Endothelial cell of umbilical vein (primary cell): ENCODE measurements at regions not wholly inside any gene's neighbourhood (a gene's known extent, or its start where the extent isn't known, plus 50 kb on each side); places are given as distances from the start of the nearest gene placed in this dataset.

ENCODE experiments used
- BruUV-seq: library from RNA; stranded (reverse); fragments of 400-500 nt; replicated peaks from 2 replicates; lab custom pipeline; 2021; lab: Mats Ljungman, UMichigan
- CTCF ChIA-PET: fragments of 300-600, 350-600 bp; sonication (Branson Sonifier 250); formaldehyde crosslinking; loops from one replicate; lab custom pipeline; 2021; ENCODE audit warnings: antibody characterized with exemption, inconsistent platforms; lab: Charles Lee
- POLR2A ChIA-PET: fragments of 300-600, 350-600 bp; sonication (Branson Sonifier 250); formaldehyde crosslinking; loops from one replicate; lab custom pipeline; 2021; ENCODE audit warnings: antibody characterized with exemption, inconsistent platforms; lab: Charles Lee
- DNase-seq: peaks from one replicate; pipeline ENCODE4 v3.0.0-alpha.2; 2011; ENCODE audit warnings: low read depth, low spot score
- FAIRE-seq: peaks from 2 replicates; lab custom pipeline; 2011; peaks lifted over from hg19 to GRCh38; lab: Jason Lieb, UNC
- H2AFZ ChIP-seq: 2 replicates; pipeline ENCODE4 v1.6.0; 2012; ENCODE audit warnings: low read depth, low read length, control low read depth, inconsistent platforms
- H3K27ac ChIP-seq: 2 replicates; pipeline ENCODE4 v1.5.1; 2011; ENCODE audit warnings: low read depth, mild to moderate bottlenecking, control low read depth, low read length, moderate library complexity; ENCODE audit not compliant: insufficient read depth
- H3K27me3 ChIP-seq, 2 experiments: 2 replicates each; pipeline versions ENCODE4 v1.6.0 to v1.6.1; 2011; ENCODE audit warnings: low read length in 2 of 2, mixed read lengths in 1 of 2; ENCODE audit not compliant: control insufficient read depth in 2 of 2, insufficient read depth in 2 of 2
- H3K36me3 ChIP-seq, 2 experiments: 2 replicates in 1 of 2; 3 replicates in 1 of 2; pipeline ENCODE4 v1.5.1; 2011; ENCODE audit warnings: low read length in 2 of 2, mild to moderate bottlenecking in 1 of 2, moderate library complexity in 1 of 2; ENCODE audit not compliant: control insufficient read depth in 2 of 2, insufficient read depth in 2 of 2; ENCODE audit errors: extremely low read depth in 1 of 2
- H3K4me1 ChIP-seq: 3 replicates; pipeline ENCODE4 v1.5.1; 2011; ENCODE audit warnings: mild to moderate bottlenecking, low read length; ENCODE audit not compliant: control insufficient read depth, insufficient read depth; ENCODE audit errors: extremely low read depth
- H3K4me2 ChIP-seq: 2 replicates; pipeline ENCODE4 v1.6.1; 2011; ENCODE audit warnings: low read length, control low read depth, mixed read lengths; ENCODE audit not compliant: insufficient read depth
- H3K4me3 ChIP-seq, 3 experiments: fragments of 200-600 bp in 1 of 3; sonication (generic), shearing (Covaris generic) in 1 of 3; replicated peaks in 1 of 3; 2 replicates each; pipeline ENCODE4 v1.5.1; 2011 to 2016; ENCODE audit warnings: control low read depth in 3 of 3, low read length in 3 of 3, mild to moderate bottlenecking in 2 of 3, inconsistent platforms in 1 of 3, low read depth in 1 of 3, moderate library complexity in 1 of 3; ENCODE audit not compliant: insufficient read depth in 1 of 3
- H3K79me2 ChIP-seq: 2 replicates; pipeline ENCODE4 v1.6.0; 2012; ENCODE audit warnings: low read length, inconsistent platforms; ENCODE audit not compliant: control insufficient read depth, insufficient read depth
- H3K9ac ChIP-seq: replicated peaks from 2 replicates; pipeline ENCODE3; 2011; ENCODE audit warnings: low read length, control low read depth; ENCODE audit not compliant: insufficient read depth; ENCODE audit errors: extremely low read depth
- H3K9me1 ChIP-seq: replicated peaks from 3 replicates; pipeline ENCODE4 v1.6.0; 2011; ENCODE audit warnings: mild to moderate bottlenecking, low read length; ENCODE audit not compliant: control insufficient read depth, insufficient read depth; ENCODE audit errors: extremely low read depth
- H3K9me3 ChIP-seq: replicated peaks from 2 replicates; pipeline ENCODE4 v1.5.1; 2012; ENCODE audit warnings: low read length, inconsistent platforms; ENCODE audit not compliant: control insufficient read depth, insufficient read depth
- H4K20me1 ChIP-seq: replicated peaks from 2 replicates; pipeline ENCODE3; 2011; ENCODE audit warnings: mild to moderate bottlenecking, low read length; ENCODE audit not compliant: control insufficient read depth, insufficient read depth; ENCODE audit errors: extremely low read depth
- EZH2 ChIP-seq: IDR thresholded peaks from 2 replicates; pipeline ENCODE4 v1.6.1; 2012; ENCODE audit warnings: borderline replicate concordance, low read depth, mild to moderate bottlenecking, moderate library complexity, low read length, inconsistent platforms; ENCODE audit not compliant: severe bottlenecking
- FOS ChIP-seq: IDR thresholded peaks from 2 replicates; pipeline ENCODE4 v1.6.1; 2011; ENCODE audit warnings: mild to moderate bottlenecking, low read length, moderate library complexity, borderline replicate concordance; ENCODE audit not compliant: insufficient read depth
- GATA2 ChIP-seq: IDR thresholded peaks from 2 replicates; pipeline ENCODE4 v1.7.0; 2011; ENCODE audit warnings: low read depth, mild to moderate bottlenecking, moderate library complexity, mixed read lengths, low read length; ENCODE audit not compliant: insufficient read length, insufficient read depth
- JUN ChIP-seq: IDR thresholded peaks from 2 replicates; pipeline ENCODE4 v1.6.1; 2011; ENCODE audit warnings: borderline replicate concordance, low read depth; ENCODE audit not compliant: insufficient read length, insufficient read depth
- MAX ChIP-seq: IDR thresholded peaks from 2 replicates; pipeline ENCODE4 v1.6.1; 2011; ENCODE audit not compliant: insufficient read depth, insufficient read length
- MYC ChIP-seq: IDR thresholded peaks from one replicate; pipeline ENCODE4 v1.6.1; 2011; ENCODE audit warnings: mild to moderate bottlenecking, low read depth, low read length
- POLR2A ChIP-seq: IDR thresholded peaks from 2 replicates; pipeline ENCODE4 v1.6.1; 2012; ENCODE audit warnings: low read depth, mild to moderate bottlenecking, control low read depth, low read length
- POLR2AphosphoS5 ChIP-seq: IDR thresholded peaks from 2 replicates; pipeline ENCODE4 v1.6.1; 2012; ENCODE audit warnings: low read depth, mild to moderate bottlenecking, control low read depth, low read length, moderate library complexity; ENCODE audit not compliant: insufficient read depth
- dilution Hi-C: fragments of 300-500 bp; cut with MboI; formaldehyde crosslinking; loops from one replicate; pipeline ENCODE4 v1.15.0; 2019; ENCODE audit warnings: low sequenced_read_pairs; ENCODE audit not compliant: extremely low pct_ligation_motif_present
- intact Hi-C: fragments of 100-400 bp; cut with micrococcal nuclease; formaldehyde crosslinking; loops from one replicate; pipeline ENCODE4 v1.10.0; 2022

- no peaks in the 10 kb centered on the region for H4K20me1 ChIP-seq
- DNase-seq = no peak
- no peak for FAIRE-seq
- CTCF ChIA-PET = no interaction called here
- no peaks in the 10 kb centered on the region for H3K27me3 ChIP-seq
- no peaks in the 10 kb centered on the region for H3K4me1 ChIP-seq
- no TSS peak for BruUV-seq
- no peaks in the 10 kb centered on the region for H3K9me1 ChIP-seq
- dilution Hi-C loops = no loop called here
- no peak overlapping the region for H2AFZ ChIP-seq
- H3K4me3 ChIP-seq = no peak overlapping the region
- TF ChIP-seq JUN (no peak), MAX (no peak), EZH2 (no peak), MYC (no peak), FOS (no peak), POLR2A (no peak), POLR2AphosphoS5 (no peak)
- POLR2A ChIA-PET = no interaction called here
- H3K4me2 ChIP-seq = no peak overlapping the region
- no peaks in the 10 kb centered on the region for H3K36me3 ChIP-seq
- H3K79me2 ChIP-seq = no peaks in the 10 kb centered on the region
- intact Hi-C loops = no loop called here
- peaks cover 5% of the 10 kb centered on the region for H3K9me3 ChIP-seq
- no peak overlapping the region for H3K27ac ChIP-seq
- no peak overlapping the region for H3K9ac ChIP-seq
Observed at GRCh38 chr13:111587249-111587648, 266.8 kb downstream of the TEX29 start.

GRCh38 chr13:111589321-111589720 is 268.9 kb downstream of the TEX29 start:
- CTCF ChIA-PET = no interaction called here

More at GRCh38 chr13:111589321-111589720, 268.9 kb downstream of the TEX29 start:
- DNase-seq (no peak), FAIRE-seq (no peak)
- dilution Hi-C loops = no loop called here
- Histone ChIP-seq H3K9me1 (no peaks in the 10 kb centered on the region), H3K4me3 (no peak overlapping the region), H3K9ac (no peak overlapping the region), H3K9me3 (peaks cover 4% of the 10 kb centered on the region), H3K27me3 (no peaks in the 10 kb centered on the region), H3K79me2 (no peaks in the 10 kb centered on the region), H2AFZ (no peak overlapping the region), H4K20me1 (no peaks in the 10 kb centered on the region), H3K4me1 (no peaks in the 10 kb centered on the region), H3K27ac (no peak overlapping the region), H3K36me3 (no peaks in the 10 kb centered on the region), H3K4me2 (no peak overlapping the region)
- no TSS peak for BruUV-seq
- TF ChIP-seq GATA2 (no peak), EZH2 (no peak), FOS (no peak), POLR2A (no peak)
- intact Hi-C loops = no loop called here
- POLR2A ChIA-PET = no interaction called here
